Kidney (tissue), 13 donors: ENCODE measurements at regions not wholly inside any gene's neighbourhood (a gene's known extent, or its start where the extent isn't known, plus 50 kb on each side); places are given as distances from the start of the nearest gene placed in this dataset.
A peak's percentile ranks its signal among the peaks of the same experiment; 100 is the strongest.

Experiments used
- DNase-seq, 5 donors: peaks; one replicate each; pipeline ENCODE4 v3.0.0-alpha.2; 2013 to 2020
- FAIRE-seq: peaks from 2 replicates; lab custom pipeline; 2012; peaks lifted over from hg19 to GRCh38; lab: Jason Lieb, UNC
- H3K27ac ChIP-seq, 2 donors: one replicate each; pipeline ENCODE4 v1.7.0; 2013; ENCODE audit warnings: low read depth in 2 of 2, low read length in 2 of 2, inconsistent platforms in 1 of 2
- H3K27me3 ChIP-seq: one replicate; pipeline ENCODE4 v1.7.1; 2013; ENCODE audit warnings: low read length, inconsistent platforms; ENCODE audit not compliant: control insufficient read depth, insufficient read depth
- H3K36me3 ChIP-seq, 3 donors: one replicate each; pipeline versions ENCODE4 v1.7.0 to v1.7.1; 2013; ENCODE audit warnings: low read length in 3 of 3, control low read depth in 1 of 3, inconsistent platforms in 1 of 3; ENCODE audit not compliant: insufficient read depth in 3 of 3, control insufficient read depth in 2 of 3
- H3K4me1 ChIP-seq, 3 donors: one replicate each; pipeline versions ENCODE4 v1.7.0 to v1.7.1; 2013; ENCODE audit warnings: low read length in 3 of 3, inconsistent platforms in 1 of 3, low read depth in 1 of 3; ENCODE audit not compliant: control insufficient read depth in 2 of 3, insufficient read depth in 2 of 3
- H3K4me3 ChIP-seq, 3 donors: one replicate each; pipeline versions ENCODE4 v1.7.0 to v1.8.1; 2013; ENCODE audit warnings: low read length in 3 of 3, control low read depth in 1 of 3, inconsistent platforms in 1 of 3
- H3K9ac ChIP-seq, 3 donors: one replicate each; pipeline versions ENCODE4 v1.7.0 to v1.7.1; 2013; ENCODE audit warnings: low read length in 3 of 3, control low read depth in 1 of 3, inconsistent platforms in 1 of 3
- H3K9me3 ChIP-seq, 3 donors: one replicate each; pipeline versions ENCODE4 v1.7.0 to v1.7.1; 2013; ENCODE audit warnings: low read length in 3 of 3, control low read depth in 1 of 3, inconsistent platforms in 1 of 3; ENCODE audit not compliant: control insufficient read depth in 2 of 3, insufficient read depth in 1 of 3
- intact Hi-C: fragments of 100-400 bp; cut with DNase I; formaldehyde crosslinking; loops from one replicate; pipeline ENCODE4 v1.11.1; 2022
- TF ChIP-seq, protein P1 (sequence below): IDR thresholded peaks from 3 replicates; pipeline ENCODE4 v1.5.1; 2012; ENCODE audit warnings: mild to moderate bottlenecking, moderate library complexity, borderline replicate concordance; ENCODE audit not compliant: insufficient read depth; ENCODE audit errors: extremely low read depth
- donor health status: control.
- donor health status: control.
- donor health status: control.
- donor health status: control.
- donor health status: control.
- donor health status: DM: yes; HTN: yes; CAD: no.
- donor health status: Normal renal cell carcinoma (clear cell type).

DNA sequence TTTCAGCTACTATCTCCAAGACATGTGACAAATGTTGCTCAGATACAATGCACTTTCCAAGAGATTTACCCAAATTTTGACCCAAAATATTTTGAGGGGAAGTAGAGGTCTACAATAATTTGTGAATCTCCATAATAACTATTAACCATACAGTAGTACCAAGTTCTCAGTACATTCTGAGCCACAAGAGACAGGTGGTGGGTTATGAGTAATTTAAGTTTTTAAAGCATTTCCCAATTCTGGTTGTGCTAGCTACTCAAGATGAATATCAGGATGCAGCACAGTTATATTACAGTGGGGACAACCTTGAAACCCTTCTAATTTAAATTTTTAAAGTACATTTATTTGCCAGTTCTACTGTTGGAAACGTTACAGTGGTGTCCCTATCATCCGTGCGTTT, 92.2 kb upstream of the MITF start:
- Histone ChIP-seq H3K4me1 (peaks cover 0 to 3% (median 0%) of the 10 kb centered on the region in 3 donors), H3K27ac (no peak overlapping the region), H3K4me3 (no peak overlapping the region), H3K27me3 (no peaks in the 10 kb centered on the region), H3K9ac (no peak overlapping the region), H3K9me3 (no peaks in the 10 kb centered on the region), H3K36me3 (no peaks in the 10 kb centered on the region)
- TF ChIP-seq, protein P1, sequence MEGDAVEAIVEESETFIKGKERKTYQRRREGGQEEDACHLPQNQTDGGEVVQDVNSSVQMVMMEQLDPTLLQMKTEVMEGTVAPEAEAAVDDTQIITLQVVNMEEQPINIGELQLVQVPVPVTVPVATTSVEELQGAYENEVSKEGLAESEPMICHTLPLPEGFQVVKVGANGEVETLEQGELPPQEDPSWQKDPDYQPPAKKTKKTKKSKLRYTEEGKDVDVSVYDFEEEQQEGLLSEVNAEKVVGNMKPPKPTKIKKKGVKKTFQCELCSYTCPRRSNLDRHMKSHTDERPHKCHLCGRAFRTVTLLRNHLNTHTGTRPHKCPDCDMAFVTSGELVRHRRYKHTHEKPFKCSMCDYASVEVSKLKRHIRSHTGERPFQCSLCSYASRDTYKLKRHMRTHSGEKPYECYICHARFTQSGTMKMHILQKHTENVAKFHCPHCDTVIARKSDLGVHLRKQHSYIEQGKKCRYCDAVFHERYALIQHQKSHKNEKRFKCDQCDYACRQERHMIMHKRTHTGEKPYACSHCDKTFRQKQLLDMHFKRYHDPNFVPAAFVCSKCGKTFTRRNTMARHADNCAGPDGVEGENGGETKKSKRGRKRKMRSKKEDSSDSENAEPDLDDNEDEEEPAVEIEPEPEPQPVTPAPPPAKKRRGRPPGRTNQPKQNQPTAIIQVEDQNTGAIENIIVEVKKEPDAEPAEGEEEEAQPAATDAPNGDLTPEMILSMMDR = no peak
- DNase-seq = no peak
- intact Hi-C loops = no loop called here
- no peak for FAIRE-seq

- no peaks in the 10 kb centered on the region for H3K9me3 ChIP-seq
- FAIRE-seq (no peak), DNase-seq (peak in 2 of 5 donors; percentile 10 to 56)
- no peak overlapping the region for H3K27ac ChIP-seq
- peaks cover 0 to 3% (median 0%) of the 10 kb centered on the region in 3 donors for H3K4me1 ChIP-seq
- no peaks in the 10 kb centered on the region for H3K27me3 ChIP-seq
- no peak overlapping the region for H3K4me3 ChIP-seq
- H3K36me3 ChIP-seq = no peaks in the 10 kb centered on the region
- TF ChIP-seq, protein P1 = no peak
- intact Hi-C loops = no loop called here
- no peak overlapping the region for H3K9ac ChIP-seq
Observed at GRCh38 chr3:69646287-69647067, 92.8 kb upstream of the MITF start.

DNA sequence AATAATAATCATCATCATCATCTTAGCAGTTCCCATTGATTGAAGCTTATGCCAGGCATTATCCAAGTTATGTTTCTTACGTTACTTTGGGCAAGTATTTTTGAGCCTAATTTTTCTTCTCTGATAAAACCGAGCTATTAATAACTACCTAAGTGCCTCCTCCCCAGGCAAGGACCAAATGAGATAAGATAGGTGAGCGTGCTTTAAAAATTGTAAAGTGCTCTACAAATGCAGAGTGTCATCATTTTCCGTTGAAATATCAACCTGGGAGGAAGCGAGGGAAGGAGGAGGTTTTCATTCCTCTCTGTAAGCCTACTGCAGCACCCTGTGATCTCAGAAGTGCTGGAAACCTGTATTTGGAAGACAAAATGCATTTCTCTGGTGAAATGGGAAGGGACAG, 96.7 kb upstream of the MITF start:
- H3K9ac ChIP-seq = no peak overlapping the region
- no peak overlapping the region for H3K27ac ChIP-seq
- peaks cover 0 to 2% (median 0%) of the 10 kb centered on the region in 3 donors for H3K9me3 ChIP-seq
- FAIRE-seq (no peak), DNase-seq (no peak)
- no peak overlapping the region for H3K4me3 ChIP-seq
- no peaks in the 10 kb centered on the region for H3K4me1 ChIP-seq
- TF ChIP-seq, protein P1 = no peak
- H3K27me3 ChIP-seq = no peaks in the 10 kb centered on the region
- H3K36me3 ChIP-seq = no peaks in the 10 kb centered on the region
- intact Hi-C loops = no loop called here
